NCI-H526 (cell line): ENCODE measurements at regions not wholly inside any gene's neighbourhood (a gene's known extent, or its start where the extent isn't known, plus 50 kb on each side); places are given as distances from the start of the nearest gene placed in this dataset.
"Not testable (repeated sequence)": the region's sequence is repeated elsewhere in the genome, so short reads cannot be mapped to it uniquely, and the experiment has no call there.

Experiments
- DNase-seq, 2 experiments: peaks; one replicate each; lab custom pipeline; 2025; lab: John Stamatoyannopoulos, UW

GRCh38 chr17:72472106-72472505 lies 351.3 kb downstream of the SOX9 start:
- peak; percentile 36 to 61 for DNase-seq

GRCh38 chr17:72472853-72473390 lies 352.1 kb downstream of the SOX9 start:
- DNase-seq = not testable (repeated sequence)

- no peak for DNase-seq
These were observed 353.4 kb downstream of the SOX9 start for GRCh38 chr17:72474243-72474642.

GRCh38 chr17:72474719-72475477 lies 354.1 kb downstream of the SOX9 start:
- no peak for DNase-seq

GRCh38 chr17:72476134-72476533 lies 355.3 kb downstream of the SOX9 start:
- no peak for DNase-seq

- DNase-seq = no peak
These were observed 355.8 kb downstream of the SOX9 start for GRCh38 chr17:72476575-72476986.

GRCh38 chr17:72477491-72477890 lies 356.7 kb downstream of the SOX9 start:
- peak in 1 of 2 experiments; percentile 28 for DNase-seq

GRCh38 chr17:72479113-72479512 lies 358.3 kb downstream of the SOX9 start:
- peak in 1 of 2 experiments; percentile 49 for DNase-seq

- DNase-seq = no peak
These were observed 360.8 kb downstream of the SOX9 start for GRCh38 chr17:72481572-72481971.

- no peak for DNase-seq
These were observed 364.8 kb downstream of the SOX9 start for GRCh38 chr17:72485596-72485995.

- no peak for DNase-seq
These were observed 366.0 kb downstream of the SOX9 start for GRCh38 chr17:72486806-72487205.

GRCh38 chr17:72487731-72488494 lies 367.1 kb downstream of the SOX9 start:
- DNase-seq = peak in 1 of 2 experiments; percentile 55

GRCh38 chr17:72488555-72489271 lies 367.9 kb downstream of the SOX9 start:
- peak; percentile 69 to 73 for DNase-seq

- peak in 1 of 2 experiments; percentile 69 for DNase-seq
These were observed 368.4 kb downstream of the SOX9 start for GRCh38 chr17:72489272-72489641.

GRCh38 chr17:72491102-72491501 lies 370.3 kb downstream of the SOX9 start:
- no peak for DNase-seq

GRCh38 chr17:72492494-72492893 lies 371.7 kb downstream of the SOX9 start:
- no peak for DNase-seq

- no peak for DNase-seq
These were observed 372.1 kb downstream of the SOX9 start for GRCh38 chr17:72492941-72493340.

- DNase-seq = peak; percentile 18 to 34
These were observed 373.7 kb downstream of the SOX9 start for GRCh38 chr17:72494566-72494965.

- DNase-seq = no peak
These were observed 375.6 kb downstream of the SOX9 start for GRCh38 chr17:72496461-72496860.

GRCh38 chr17:72497915-72498314 lies 377.1 kb downstream of the SOX9 start:
- DNase-seq = no peak

GRCh38 chr17:72498364-72499210 lies 377.8 kb downstream of the SOX9 start:
- DNase-seq = no peak
